NCI-H524 treated with DMSO at 0.1 percent for 48 hours (cell line): ENCODE measurements at regions not wholly inside any gene's neighbourhood (a gene's known extent, or its start where the extent isn't known, plus 50 kb on each side); places are given as distances from the start of the nearest gene placed in this dataset.
"Not testable (repeated sequence)": the region's sequence is repeated elsewhere in the genome, so short reads cannot be mapped to it uniquely, and the experiment has no call there.

Experiments
- DNase-seq: peaks from one replicate; lab custom pipeline; 2025; lab: John Stamatoyannopoulos, UW

GRCh38 chr3:26280517-26280916 lies 342.1 kb upstream of the LRRC3B start:
- no peak for DNase-seq

- no peak for DNase-seq
Measured at GRCh38 chr3:26281284-26281985, 341.1 kb upstream of the LRRC3B start.

GRCh38 chr3:26284503-26284902 lies 338.1 kb upstream of the LRRC3B start:
- DNase-seq, result not testable (repeated sequence)

- no peak for DNase-seq
Measured at GRCh38 chr3:26291840-26292239, 330.7 kb upstream of the LRRC3B start.

- DNase-seq, result no peak
Measured at GRCh38 chr3:26292780-26293179, 329.8 kb upstream of the LRRC3B start.

GRCh38 chr3:26293329-26293844 lies 329.2 kb upstream of the LRRC3B start:
- DNase-seq, result no peak

GRCh38 chr3:26307192-26307591 lies 315.4 kb upstream of the LRRC3B start:
- no peak for DNase-seq

- no peak for DNase-seq
Measured at GRCh38 chr3:26307787-26308186, 314.8 kb upstream of the LRRC3B start.

- no peak for DNase-seq
Measured at GRCh38 chr3:26308454-26308853, 314.1 kb upstream of the LRRC3B start.

- DNase-seq, result not testable (repeated sequence)
Measured at GRCh38 chr3:26309536-26309935, 313.0 kb upstream of the LRRC3B start.

- no peak for DNase-seq
Measured at GRCh38 chr3:26312816-26313215, 309.8 kb upstream of the LRRC3B start.

GRCh38 chr3:26316472-26316871 lies 306.1 kb upstream of the LRRC3B start:
- DNase-seq, result no peak

GRCh38 chr3:26323741-26324140 lies 298.8 kb upstream of the LRRC3B start:
- DNase-seq, result not testable (repeated sequence)

- DNase-seq, result no peak
Measured at GRCh38 chr3:26340001-26340400, 282.6 kb upstream of the LRRC3B start.

- DNase-seq, result no peak
Measured at GRCh38 chr3:26343647-26344046, 278.9 kb upstream of the LRRC3B start.

- no peak for DNase-seq
Measured at GRCh38 chr3:26345613-26346012, 277.0 kb upstream of the LRRC3B start.

- DNase-seq, result no peak
Measured at GRCh38 chr3:26346497-26346896, 276.1 kb upstream of the LRRC3B start.

- DNase-seq, result no peak
Measured at GRCh38 chr3:26347150-26347549, 275.4 kb upstream of the LRRC3B start.

- DNase-seq, result no peak
Measured at GRCh38 chr3:26350853-26351252, 271.7 kb upstream of the LRRC3B start.

- no peak for DNase-seq
Measured at GRCh38 chr3:26353097-26353496, 269.5 kb upstream of the LRRC3B start.

- DNase-seq, result no peak
Measured at GRCh38 chr3:26358405-26358804, 264.2 kb upstream of the LRRC3B start.

- DNase-seq, result no peak
Measured at GRCh38 chr3:26365706-26366105, 256.9 kb upstream of the LRRC3B start.

- DNase-seq, result no peak
Measured at GRCh38 chr3:26368312-26368711, 254.3 kb upstream of the LRRC3B start.

- no peak for DNase-seq
Measured at GRCh38 chr3:26369133-26369532, 253.4 kb upstream of the LRRC3B start.
